ENCODE measurements at regions not wholly inside any gene's neighbourhood (a gene's known extent, or its start where the extent isn't known, plus 50 kb on each side); places are given as distances from the start of the nearest gene placed in this dataset.

DNA sequence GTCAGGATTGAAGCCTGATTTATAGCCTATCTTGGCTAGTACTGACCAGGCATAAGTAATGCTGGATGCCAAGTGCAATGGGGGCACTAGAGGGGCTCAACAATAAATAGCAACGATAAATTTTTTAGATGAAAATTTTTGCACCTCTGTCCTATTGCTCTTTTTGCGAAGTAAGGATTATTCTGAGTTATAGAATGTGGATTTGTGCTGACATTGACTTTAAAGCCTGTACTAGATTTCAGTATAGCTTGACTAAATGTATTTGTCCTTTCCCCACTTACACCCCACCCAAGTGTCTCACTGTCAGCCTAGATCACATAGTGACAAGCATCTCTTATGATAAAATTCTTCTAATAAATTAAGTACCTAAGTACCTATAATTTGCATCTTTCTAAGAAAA, 757.0 kb downstream of the GRIK2 start:
- intact Hi-C loops (cut with micrococcal nuclease) = no loop called here
- POLR2A ChIA-PET (ENCODE audit: unreplicated experiment) = no interaction called here
- no peak overlapping the region for H2AFZ ChIP-seq (replicated peaks; ENCODE audit: low read length, poor library complexity)

More for the DNA sequence above, 757.0 kb downstream of the GRIK2 start:
- H3K4me2 ChIP-seq (ENCODE audit: low read depth, low read length) = no peak overlapping the region
- no peak overlapping the region for H4K8ac ChIP-seq (ENCODE audit: low read depth in 2 of 2, low read length in 2 of 2)
- DNase-seq (no peak), ATAC-seq (ENCODE audit: low read depth) (no peak)
- no CpG with 5 or more reads among the region's 2 CpGs for WGBS, 2 experiments (ENCODE audit: extremely low coverage in 2 of 2, insufficient read length in 1 of 2)
- no peak overlapping the region for H3K14ac ChIP-seq (replicated peaks; ENCODE audit: low read depth, low read length)
- H3K4ac ChIP-seq (ENCODE audit: low read depth, low read length) = no peak overlapping the region
- H3K27ac ChIP-seq (ENCODE audit: insufficient read depth, low read length) = no peak overlapping the region
- no peak overlapping the region for H2BK15ac ChIP-seq (ENCODE audit: low read depth, low read length)
- H3K4me3 ChIP-seq (ENCODE audit: insufficient read depth, low read depth, low read length) = no peak overlapping the region
- H3K9me1 ChIP-seq (ENCODE audit: insufficient read depth, low read length) = no peaks in the 10 kb centered on the region
- H3K4me1 ChIP-seq (ENCODE audit: control insufficient read depth, insufficient read depth, low read length) = no peaks in the 10 kb centered on the region
- no peak overlapping the region for H3K23ac ChIP-seq (ENCODE audit: low read depth, low read length)
- dilution Hi-C loops (cut with HindIII; ENCODE audit: low sequenced_read_pairs, unreplicated experiment) = no loop called here
- CTCF ChIA-PET = no interaction called here
- no peaks in the 10 kb centered on the region for H3K36me3 ChIP-seq (ENCODE audit: control insufficient read depth, insufficient read depth, low read length)
- no TSS peak for BruUV-seq (replicated peaks)
- no peaks in the 10 kb centered on the region for H4K20me1 ChIP-seq (ENCODE audit: insufficient read depth, low read length)
- no peak overlapping the region for H2AK9ac ChIP-seq (replicated peaks; ENCODE audit: low read depth, low read length, poor library complexity)
- no peak overlapping the region for H3K18ac ChIP-seq (ENCODE audit: low read depth, low read length)
- no peak overlapping the region for H2AK5ac ChIP-seq (ENCODE audit: low read depth, low read length)
- no peaks in the 10 kb centered on the region for H3K79me1 ChIP-seq (ENCODE audit: low read depth in 1 of 2, low read length in 2 of 2)
- H3K9ac ChIP-seq (ENCODE audit: low read depth, low read length) = no peak overlapping the region
- no peak overlapping the region for H2BK20ac ChIP-seq (ENCODE audit: low read depth, low read length)
- in situ Hi-C loops (cut with MboI; ENCODE audit: low sequenced_read_pairs) = no loop called here
- no peak overlapping the region for H4K91ac ChIP-seq (ENCODE audit: insufficient read depth, low read depth, low read length)
- no peak overlapping the region for H2BK120ac ChIP-seq (ENCODE audit: low read depth, low read length)
- H3K56ac ChIP-seq (ENCODE audit: extremely low read depth, insufficient read depth, low read length) = no peak overlapping the region
- no peak for TF ChIP-seq BHLHE40 (IDR thresholded peaks at IDR 0.05; ENCODE audit: low read depth, low read length)
- TF ChIP-seq CEBPB (IDR thresholded peaks at IDR 0.05; ENCODE audit: low read depth, low read length) = no peak
- TF ChIP-seq ELK1 (IDR thresholded peaks at IDR 0.05; ENCODE audit: borderline replicate concordance, low read depth, low read length) = no peak
- TF ChIP-seq MXI1 (IDR thresholded peaks at IDR 0.05; ENCODE audit: borderline replicate concordance, low read depth, low read length) = no peak
- no peak for TF ChIP-seq MAZ (IDR thresholded peaks at IDR 0.05; ENCODE audit: borderline replicate concordance, low read depth, low read length)
- TF ChIP-seq USF2 (IDR thresholded peaks at IDR 0.05; ENCODE audit: low read depth, low read length) = no peak
- TF ChIP-seq MAFK (IDR thresholded peaks at IDR 0.05; ENCODE audit: low read depth, low read length) = peak; percentile 36; the same call in 1 of the 2 replicates
- TF ChIP-seq RFX5 (IDR thresholded peaks at IDR 0.05; ENCODE audit: low read depth, low read length) = no peak
- no peak overlapping the region for H4K5ac ChIP-seq (ENCODE audit: low read depth, low read length)
- H2BK5ac ChIP-seq (ENCODE audit: low read depth, low read length, poor library complexity, severe bottlenecking) = no peak overlapping the region
- H3K9me3 ChIP-seq (ENCODE audit: control insufficient read depth, insufficient read depth, low read length) = no peaks in the 10 kb centered on the region; the same call in 1 of the 2 replicates
- no peaks in the 10 kb centered on the region for H3K27me3 ChIP-seq (ENCODE audit: control insufficient read depth, insufficient read depth, low read length)
